ENCODE measurements at regions not wholly inside any gene's neighbourhood (a gene's known extent, or its start where the extent isn't known, plus 50 kb on each side); places are given as distances from the start of the nearest gene placed in this dataset.

DNA sequence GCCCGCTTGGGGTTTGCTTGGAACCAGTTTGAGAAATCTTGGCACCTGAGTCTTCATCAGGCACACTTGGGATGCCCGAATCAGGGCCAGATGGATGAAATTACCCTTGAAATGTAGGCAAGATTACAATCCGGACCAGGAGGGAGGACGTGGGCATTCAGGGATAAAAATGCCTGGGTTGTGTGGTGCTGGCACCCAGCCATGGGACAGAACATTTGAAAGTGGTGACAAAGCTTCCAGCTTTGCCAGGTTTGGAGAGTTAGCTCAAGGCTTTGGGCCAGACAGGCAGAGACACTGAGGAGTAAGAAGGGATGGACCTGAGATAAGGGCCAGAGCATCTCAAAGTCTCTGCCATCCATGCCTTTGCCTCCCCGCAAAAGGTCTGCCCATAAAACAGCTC, 182.2 kb downstream of the TTC32 start:
- intact Hi-C loops (cut with micrococcal nuclease; ENCODE audit: unreplicated experiment): no loop called here
- H4K20me1 ChIP-seq (ENCODE audit: insufficient read depth, low read length): no peaks in the 10 kb centered on the region
- no peak overlapping the region for H3K9ac ChIP-seq (ENCODE audit: insufficient read depth, low read depth, low read length)
- no peak for TF ChIP-seq ADNP (CRISPR knock-in tag; IDR thresholded peaks at IDR 0.05)
- TF ChIP-seq, protein P1, sequence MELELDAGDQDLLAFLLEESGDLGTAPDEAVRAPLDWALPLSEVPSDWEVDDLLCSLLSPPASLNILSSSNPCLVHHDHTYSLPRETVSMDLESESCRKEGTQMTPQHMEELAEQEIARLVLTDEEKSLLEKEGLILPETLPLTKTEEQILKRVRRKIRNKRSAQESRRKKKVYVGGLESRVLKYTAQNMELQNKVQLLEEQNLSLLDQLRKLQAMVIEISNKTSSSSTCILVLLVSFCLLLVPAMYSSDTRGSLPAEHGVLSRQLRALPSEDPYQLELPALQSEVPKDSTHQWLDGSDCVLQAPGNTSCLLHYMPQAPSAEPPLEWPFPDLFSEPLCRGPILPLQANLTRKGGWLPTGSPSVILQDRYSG (CRISPR knock-in tag; IDR thresholded peaks at IDR 0.05): no peak
- no peak for TF ChIP-seq CREM (IDR thresholded peaks at IDR 0.05)
- no peak for TF ChIP-seq CREM (CRISPR knock-in tag; IDR thresholded peaks at IDR 0.05)
- TF ChIP-seq, protein P2, sequence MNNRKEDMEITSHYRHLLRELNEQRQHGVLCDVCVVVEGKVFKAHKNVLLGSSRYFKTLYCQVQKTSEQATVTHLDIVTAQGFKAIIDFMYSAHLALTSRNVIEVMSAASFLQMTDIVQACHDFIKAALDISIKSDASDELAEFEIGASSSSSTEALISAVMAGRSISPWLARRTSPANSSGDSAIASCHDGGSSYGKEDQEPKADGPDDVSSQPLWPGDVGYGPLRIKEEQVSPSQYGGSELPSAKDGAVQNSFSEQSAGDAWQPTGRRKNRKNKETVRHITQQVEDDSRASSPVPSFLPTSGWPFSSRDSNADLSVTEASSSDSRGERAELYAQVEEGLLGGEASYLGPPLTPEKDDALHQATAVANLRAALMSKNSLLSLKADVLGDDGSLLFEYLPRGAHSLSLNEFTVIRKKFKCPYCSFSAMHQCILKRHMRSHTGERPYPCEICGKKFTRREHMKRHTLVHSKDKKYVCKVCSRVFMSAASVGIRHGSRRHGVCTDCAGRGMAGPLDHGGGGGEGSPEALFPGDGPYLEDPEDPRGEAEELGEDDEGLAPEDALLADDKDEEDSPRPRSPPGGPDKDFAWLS (CRISPR knock-in tag; IDR thresholded peaks at IDR 0.05; ENCODE audit: borderline replicate concordance): no peak
- no peak for TF ChIP-seq CBX2 (IDR thresholded peaks at IDR 0.05; ENCODE audit: low read depth, low read length)
- TF ChIP-seq CBX2 (CRISPR knock-in tag; IDR thresholded peaks at IDR 0.05; ENCODE audit: low read depth): no peak
- TF ChIP-seq, protein P3, sequence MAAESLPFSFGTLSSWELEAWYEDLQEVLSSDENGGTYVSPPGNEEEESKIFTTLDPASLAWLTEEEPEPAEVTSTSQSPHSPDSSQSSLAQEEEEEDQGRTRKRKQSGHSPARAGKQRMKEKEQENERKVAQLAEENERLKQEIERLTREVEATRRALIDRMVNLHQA (CRISPR knock-in tag; IDR thresholded peaks at IDR 0.05): no peak
- no peak for TF ChIP-seq GTF3A (CRISPR knock-in tag; conservative IDR thresholded peaks at IDR 0.05)
- no peak for TF ChIP-seq ZNF766 (CRISPR knock-in tag; IDR thresholded peaks at IDR 0.05; ENCODE audit: borderline replicate concordance)
- H3K4me1 ChIP-seq (ENCODE audit: insufficient read depth, low read length): no peaks in the 10 kb centered on the region
- WGBS (ENCODE audit: low lambda C conversion rate): 3% methylated on average over 5 of the region's 5 CpGs
- CTCF ChIA-PET (ENCODE audit: low intra/inter-chr PET ratio, low total read pairs): no interaction called here
- no peak overlapping the region for H3K4me3 ChIP-seq (replicated peaks in 1 of 3; ENCODE audit: insufficient read depth in 1 of 3, low read depth in 2 of 3, low read length in 3 of 3)
- no peak overlapping the region for H3K4me2 ChIP-seq (ENCODE audit: low read depth, low read length)
- no peaks in the 10 kb centered on the region for H3K36me3 ChIP-seq (replicated peaks in 1 of 2; ENCODE audit: control insufficient read depth in 1 of 2, insufficient read depth in 2 of 2, low read length in 2 of 2)
- BruUV-seq (replicated peaks): no TSS peak
- FAIRE-seq (no peak), ATAC-seq (no peak), DNase-seq (ENCODE audit: low spot score) (no peak)
- no peak overlapping the region for H3K27ac ChIP-seq (ENCODE audit: extremely low read length, insufficient read depth, low read length)
- POLR2A ChIA-PET: no interaction called here
- no peaks in the 10 kb centered on the region for H3K79me2 ChIP-seq (ENCODE audit: insufficient read depth, low read length)
- H3K9me3 ChIP-seq (ENCODE audit: low read length): no peaks in the 10 kb centered on the region
- H3K27me3 ChIP-seq (ENCODE audit: control insufficient read depth in 1 of 2, insufficient read depth in 2 of 2, low read length in 2 of 2): peaks cover 0 to 23% of the 10 kb centered on the region in 2 experiments; a peak in 3 of 5 replicates
- in situ Hi-C loops (cut with HindIII; ENCODE audit: extremely low pct_ligation_motif_present, low pct_unique_long_range_greater_than_20kb): no loop called here
- H2AFZ ChIP-seq (ENCODE audit: low read length): no peak overlapping the region

Data from HepG2 (cell line).